ENCODE measurements at regions not wholly inside any gene's neighbourhood (a gene's known extent, or its start where the extent isn't known, plus 50 kb on each side); places are given as distances from the start of the nearest gene placed in this dataset.

DNA sequence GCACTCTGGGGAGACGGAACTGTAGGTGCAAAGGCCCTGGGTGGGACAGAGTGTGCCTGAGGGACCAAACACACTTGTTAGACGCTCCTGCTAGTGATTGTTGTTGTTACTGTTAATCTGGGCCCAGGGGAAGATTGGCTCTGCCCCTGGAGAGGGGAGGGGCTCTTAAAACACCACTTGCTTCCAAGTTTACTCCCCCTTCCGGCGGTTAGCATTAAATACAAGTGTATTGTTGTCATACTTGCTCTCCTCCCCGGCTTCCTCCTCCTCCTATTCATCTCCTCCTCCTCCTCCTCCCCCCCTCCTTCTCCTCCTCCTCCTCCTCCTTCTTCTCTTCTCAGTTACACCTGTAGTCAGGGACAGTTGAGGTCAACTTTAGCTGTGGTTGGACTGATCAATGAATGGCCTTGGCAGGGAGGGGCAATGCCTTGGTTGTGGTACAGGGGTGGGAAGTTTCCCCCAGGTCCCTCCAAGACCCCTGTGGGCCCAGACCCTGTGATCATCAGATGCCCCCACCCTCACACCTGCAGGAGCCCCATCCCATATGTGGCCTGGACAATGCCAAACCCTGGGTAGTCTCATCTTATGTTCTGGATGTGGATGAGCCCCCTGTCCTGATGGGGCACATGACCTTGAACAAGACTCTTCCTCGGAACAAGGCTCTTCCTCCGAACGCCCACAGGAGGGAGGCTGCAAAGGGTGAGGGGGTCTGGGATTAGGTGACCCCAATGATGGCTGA, 217.3 kb downstream of the PTPRU start:
- no peaks in the 10 kb centered on the region for H3K4me1 ChIP-seq
- no peaks in the 10 kb centered on the region for H3K9me3 ChIP-seq
- ChIA-PET POLR2A (no interaction called here), CTCF (no interaction called here)
- FAIRE-seq (no peak), ATAC-seq (peak; percentile 54 to 83; a peak in 5 of 6 replicates), DNase-seq (ENCODE audit: low read depth in 1 of 2, low spot score in 1 of 2) (peak; percentile 41 to 58)
- H3K4me2 ChIP-seq: no peak overlapping the region
- no peak overlapping the region for H3K27ac ChIP-seq
- no peak overlapping the region for H3K4me3 ChIP-seq
- 3% methylated on average over 5 of the region's 8 CpGs for WGBS (ENCODE audit: missing lambda C conversion rate)
- 0 out of 3 replicates have a peak, but pooled peaks have one; percentile 22 for TF ChIP-seq SMC3 (IDR thresholded peaks at IDR 0.05)
- TF ChIP-seq MAFK (IDR thresholded peaks at IDR 0.05; ENCODE audit: partially characterized antibody): no peak
- TF ChIP-seq SREBF2 (IDR thresholded peaks at IDR 0.05): no peak
- TF ChIP-seq CTCF (IDR thresholded peaks at IDR 0.05): peak; percentile 29
- no peak for TF ChIP-seq ZNF302 (CRISPR knock-in tag; IDR thresholded peaks at IDR 0.05)

DNA sequence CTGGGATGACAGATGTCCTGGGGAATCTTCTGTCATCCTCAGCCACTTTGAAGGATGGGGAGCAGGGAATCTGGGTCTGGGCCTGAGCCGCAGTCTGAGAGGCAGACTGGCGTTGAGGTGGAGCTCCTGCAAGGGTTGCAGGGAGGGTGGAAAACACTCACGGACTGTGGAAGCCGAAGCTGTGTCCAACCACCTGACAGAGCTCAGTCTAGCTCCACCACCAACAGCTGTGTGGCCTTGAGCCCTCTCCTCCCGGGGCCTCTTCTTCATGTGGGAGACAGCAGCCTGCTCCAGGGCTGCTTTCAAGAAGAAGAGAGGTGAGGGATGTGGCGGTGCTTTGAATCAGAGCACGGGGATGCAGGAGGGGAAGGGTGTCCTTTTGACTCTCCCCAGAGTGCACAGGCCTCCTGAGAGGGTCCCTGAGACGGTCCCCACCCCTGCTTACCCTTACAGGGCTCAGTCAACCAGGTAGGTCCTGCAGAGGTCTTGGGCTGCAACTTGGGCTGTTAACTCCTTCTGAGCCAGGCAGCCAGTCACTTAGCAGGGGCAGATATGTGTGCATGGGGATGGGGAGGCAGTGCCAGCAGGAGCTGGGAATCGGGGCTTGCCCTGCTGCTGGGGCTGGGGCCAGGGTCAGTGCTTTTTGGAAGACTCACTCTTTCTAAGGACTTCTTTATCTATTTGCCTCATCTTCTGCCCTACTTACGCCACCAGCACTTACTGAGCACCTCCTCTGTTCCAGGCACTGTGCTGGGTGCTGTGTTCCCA, 216.3 kb downstream of the PTPRU start:
- Histone ChIP-seq H3K4me1 (no peaks in the 10 kb centered on the region), H3K4me3 (no peak overlapping the region), H3K4me2 (no peak overlapping the region), H3K9me3 (no peaks in the 10 kb centered on the region), H3K27ac (no peak overlapping the region)
- FAIRE-seq (no peak), DNase-seq (ENCODE audit: low read depth in 1 of 2, low spot score in 1 of 2) (no peak), ATAC-seq (no peak; a peak in 1 of 6 replicates)
- POLR2A ChIA-PET: no interaction called here
- no peak for TF ChIP-seq MYC (IDR thresholded peaks at IDR 0.05; ENCODE audit: borderline replicate concordance, low read length)
- TF ChIP-seq POLR2AphosphoS2 (conservative IDR thresholded peaks at IDR 0.05; ENCODE audit: low read length): no peak
- TF ChIP-seq TFCP2L1 (CRISPR knock-in tag; IDR thresholded peaks at IDR 0.05): no peak
- no peak for TF ChIP-seq CBX8 (IDR thresholded peaks at IDR 0.05)
- TF ChIP-seq NPAS2 (CRISPR knock-in tag; IDR thresholded peaks at IDR 0.05; ENCODE audit: borderline replicate concordance): no peak
- TF ChIP-seq, protein P1, sequence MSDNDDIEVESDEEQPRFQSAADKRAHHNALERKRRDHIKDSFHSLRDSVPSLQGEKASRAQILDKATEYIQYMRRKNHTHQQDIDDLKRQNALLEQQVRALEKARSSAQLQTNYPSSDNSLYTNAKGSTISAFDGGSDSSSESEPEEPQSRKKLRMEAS (IDR thresholded peaks at IDR 0.05): no peak
- TF ChIP-seq ZNF302 (CRISPR knock-in tag; IDR thresholded peaks at IDR 0.05): no peak
- TF ChIP-seq ESRRA (IDR thresholded peaks at IDR 0.05; ENCODE audit: borderline replicate concordance, low read length): no peak
- TF ChIP-seq EHMT2 (IDR thresholded peaks at IDR 0.05; ENCODE audit: low read depth): no peak
- CTCF ChIA-PET: interaction anchor here (1.3 kb wide), 1 partner anchor 182 kb away, joined by 3 read pairs; no protein-coding TSS in a partner anchor
- WGBS (ENCODE audit: missing lambda C conversion rate): 48% methylated on average over 6 of the region's 10 CpGs

DNA sequence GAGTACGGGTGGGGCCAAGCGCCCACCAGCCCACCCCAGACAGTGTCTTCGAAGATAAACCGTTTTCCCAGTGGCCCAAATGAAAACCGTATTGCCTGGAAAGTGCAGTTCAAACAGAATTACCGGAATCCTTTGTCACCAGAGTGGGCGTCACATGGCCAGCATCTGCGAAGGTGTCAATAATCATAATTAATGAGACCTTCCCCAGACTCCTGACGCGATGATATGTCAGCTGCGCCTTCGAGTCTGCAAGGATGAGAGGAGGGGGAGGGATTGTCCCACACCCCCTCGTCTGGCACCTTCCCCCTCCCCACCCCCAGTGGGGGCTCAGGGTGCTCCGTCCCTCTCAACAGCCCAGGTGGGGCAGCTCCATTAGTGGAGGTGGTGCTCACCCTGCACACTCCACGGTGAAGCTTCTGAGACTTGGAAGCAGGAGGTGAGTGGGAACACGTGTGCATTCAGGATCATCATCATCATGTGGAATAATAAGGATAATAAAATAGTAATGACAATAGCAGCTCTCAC, 215.1 kb downstream of the PTPRU start:
- Histone ChIP-seq H3K9me3 (no peaks in the 10 kb centered on the region), H3K27ac (no peak overlapping the region), H3K4me3 (no peak overlapping the region), H3K4me1 (no peaks in the 10 kb centered on the region), H3K4me2 (no peak overlapping the region)
- CTCF ChIA-PET: interaction anchor here (1.3 kb wide), 1 partner anchor 180 kb away, joined by 3 read pairs; no protein-coding TSS in a partner anchor
- POLR2A ChIA-PET: no interaction called here
- 61% methylated on average over 10 of the region's 16 CpGs for WGBS (ENCODE audit: missing lambda C conversion rate)
- DNase-seq (ENCODE audit: low read depth in 1 of 2, low spot score in 1 of 2) (no peak), ATAC-seq (no peak), FAIRE-seq (no peak)
- TF ChIP-seq FOSL2 (IDR thresholded peaks at IDR 0.05) (no peak), FOSL2 (CRISPR knock-in tag; IDR thresholded peaks at IDR 0.05) (no peak), KDM1A (IDR thresholded peaks at IDR 0.05; ENCODE audit: low read depth) (no peak), KDM5A (IDR thresholded peaks at IDR 0.05) (no peak), MAZ (IDR thresholded peaks at IDR 0.05; ENCODE audit: borderline replicate concordance, low read depth, low read length) (no peak), HEYL (CRISPR knock-in tag; IDR thresholded peaks at IDR 0.05) (no peak), BHLHE40 (IDR thresholded peaks at IDR 0.05; ENCODE audit: low read depth, low read length) (no peak)
